Testis (tissue), 2 donors: ENCODE measurements at regions not wholly inside any gene's neighbourhood (a gene's known extent, or its start where the extent isn't known, plus 50 kb on each side); places are given as distances from the start of the nearest gene placed in this dataset.

Experiments
- CTCF ChIP-seq, 3 experiments: fragments of 450-650 bp in 2 of 3; fragments of 200-600 bp in 1 of 3; sonication (generic) in 1 of 3; IDR thresholded peaks; one replicate each; pipeline ENCODE4 v1.5.1; 2016 to 2019; ENCODE audit warnings: antibody characterized with exemption in 3 of 3, mild to moderate bottlenecking in 2 of 3, moderate library complexity in 1 of 3
- POLR2A ChIP-seq: fragments of 450-650 bp; IDR thresholded peaks from one replicate; pipeline ENCODE4 v1.6.1; 2017; ENCODE audit warnings: antibody characterized with exemption, mild to moderate bottlenecking, moderate library complexity

- TF ChIP-seq CTCF (IDR thresholded peaks at IDR 0.05) (no peak), POLR2A (no peak)
Observed at GRCh38 chr13:53260594-53260993, 232.0 kb downstream of the OLFM4 start.
